H1 (cell line): ENCODE measurements at regions not wholly inside any gene's neighbourhood (a gene's known extent, or its start where the extent isn't known, plus 50 kb on each side); places are given as distances from the start of the nearest gene placed in this dataset.

ENCODE experiments used
- CTCF ChIA-PET: fragments of 300-600 bp; sonication (Branson Sonifier 250); formaldehyde crosslinking; loops from one replicate; lab custom pipeline; 2021; ENCODE audit not compliant: partially characterized antibody; lab: Charles Lee
- POLR2A ChIA-PET: fragments of 300-600 bp; sonication (Branson Sonifier 250); formaldehyde crosslinking; loops from one replicate; lab custom pipeline; 2021; ENCODE audit warnings: inconsistent platforms; ENCODE audit not compliant: partially characterized antibody; lab: Charles Lee
- DNase-seq, 2 experiments: peaks; one replicate each; pipeline versions ENCODE4 v3.0.0 to v3.0.0-alpha.2; 2010 to 2022; ENCODE audit warnings: low spot score in 2 of 2, low read depth in 1 of 2, mixed read lengths in 1 of 2
- FAIRE-seq: peaks from 2 replicates; lab custom pipeline; 2011; peaks lifted over from hg19 to GRCh38; lab: Jason Lieb, UNC
- H2AFZ ChIP-seq: 2 replicates; pipeline ENCODE4 v1.8.1; 2012; ENCODE audit warnings: low read length, inconsistent platforms
- H2AK5ac ChIP-seq: 2 replicates; pipeline ENCODE4 v1.6.1; 2013; ENCODE audit warnings: low read depth, low read length
- H2BK120ac ChIP-seq: replicated peaks from 2 replicates; pipeline ENCODE3; 2013; ENCODE audit warnings: low read depth, low read length, inconsistent platforms
- H2BK12ac ChIP-seq: 2 replicates; pipeline ENCODE4 v1.6.1; 2013; ENCODE audit warnings: low read depth, low read length
- H2BK15ac ChIP-seq: 2 replicates; pipeline ENCODE4 v1.6.1; 2013; ENCODE audit warnings: low read length
- H2BK20ac ChIP-seq: 2 replicates; pipeline ENCODE4 v1.6.1; 2013; ENCODE audit warnings: low read length
- H2BK5ac ChIP-seq: 2 replicates; pipeline ENCODE4 v1.6.1; 2013; ENCODE audit warnings: low read depth, low read length
- H3K14ac ChIP-seq: 2 replicates; pipeline ENCODE4 v1.6.1; 2013; ENCODE audit warnings: inconsistent platforms; ENCODE audit not compliant: insufficient read length
- H3K18ac ChIP-seq: 2 replicates; pipeline ENCODE4 v1.6.1; 2013; ENCODE audit warnings: low read length; ENCODE audit errors: extremely low read depth
- H3K23ac ChIP-seq: 2 replicates; pipeline ENCODE4 v1.6.1; 2013; ENCODE audit warnings: inconsistent platforms; ENCODE audit not compliant: insufficient read length
- H3K23me2 ChIP-seq: 2 replicates; pipeline ENCODE4 v1.6.1; 2013; ENCODE audit warnings: low read depth, low read length
- H3K27ac ChIP-seq: 2 replicates; pipeline ENCODE4 v1.6.1; 2011; ENCODE audit warnings: low read depth, low read length, inconsistent platforms
- H3K27me3 ChIP-seq, 4 experiments: replicated peaks in 1 of 4; 1 replicate in 1 of 4; 2 replicates in 3 of 4; pipeline versions ENCODE4 v1.6.1 to v1.8.1; 2011 to 2013; ENCODE audit warnings: low read length in 3 of 4, mild to moderate bottlenecking in 3 of 4, inconsistent platforms in 2 of 4, mixed read lengths in 2 of 4, moderate library complexity in 1 of 4; ENCODE audit not compliant: control insufficient read depth in 3 of 4, insufficient read depth in 3 of 4; ENCODE audit errors: extremely low read depth in 1 of 4
- H3K36me3 ChIP-seq, 4 experiments: 2 replicates each; pipeline versions ENCODE4 v1.6.1 to v1.8.1; 2011 to 2013; ENCODE audit warnings: mild to moderate bottlenecking in 4 of 4, low read length in 3 of 4, moderate library complexity in 2 of 4, control low read depth in 1 of 4, inconsistent platforms in 1 of 4; ENCODE audit not compliant: insufficient read depth in 4 of 4, control insufficient read depth in 2 of 4
- H3K4ac ChIP-seq: replicated peaks from 2 replicates; pipeline ENCODE3; 2013; ENCODE audit warnings: low read length, low read depth, mixed read lengths, inconsistent platforms; ENCODE audit not compliant: insufficient read length
- H3K4me1 ChIP-seq, 4 experiments: replicated peaks in 1 of 4; 1 replicate in 1 of 4; 2 replicates in 3 of 4; pipeline versions ENCODE4 v1.6.1 to v1.8.1; 2011 to 2013; ENCODE audit warnings: low read length in 3 of 4, inconsistent platforms in 2 of 4, mixed read lengths in 1 of 4; ENCODE audit not compliant: insufficient read depth in 4 of 4, control insufficient read depth in 3 of 4
- H3K4me2 ChIP-seq, 2 experiments: 2 replicates each; pipeline versions ENCODE4 v1.6.1 to v1.8.1; 2011 to 2013; ENCODE audit warnings: low read depth in 2 of 2, low read length in 2 of 2, control low read depth in 1 of 2, inconsistent platforms in 1 of 2, mild to moderate bottlenecking in 1 of 2; ENCODE audit not compliant: insufficient read depth in 1 of 2
- H3K4me3 ChIP-seq, 4 experiments: fragments of 200-600, 300-600 bp in 1 of 4; sonication (generic), shearing (Covaris generic), sonication (Bioruptor Twin) in 1 of 4; 2 replicates each; pipeline versions ENCODE4 v1.5.1 to v1.8.1; 2011 to 2016; ENCODE audit warnings: low read length in 4 of 4, low read depth in 3 of 4, control low read depth in 2 of 4, inconsistent platforms in 2 of 4, mild to moderate bottlenecking in 2 of 4, mixed read lengths in 1 of 4, moderate library complexity in 1 of 4; ENCODE audit not compliant: insufficient read depth in 2 of 4; ENCODE audit errors: extremely low read depth in 1 of 4
- H3K56ac ChIP-seq: replicated peaks from 2 replicates; pipeline ENCODE3; 2013; ENCODE audit warnings: low read depth, mild to moderate bottlenecking, mixed read lengths, low read length, inconsistent platforms; ENCODE audit not compliant: insufficient read length
- H3K79me1 ChIP-seq: 2 replicates; pipeline ENCODE4 v1.6.1; 2013; ENCODE audit warnings: low read depth, low read length, control low read depth
- H3K79me2 ChIP-seq, 2 experiments: 2 replicates each; pipeline versions ENCODE4 v1.6.1 to v1.8.1; 2012 to 2013; ENCODE audit warnings: low read length in 2 of 2, mild to moderate bottlenecking in 2 of 2, inconsistent platforms in 1 of 2; ENCODE audit not compliant: insufficient read depth in 2 of 2, control insufficient read depth in 1 of 2
- H3K9ac ChIP-seq, 4 experiments: replicated peaks in 1 of 4; 1 replicate in 1 of 4; 2 replicates in 3 of 4; pipeline versions ENCODE4 v1.6.1 to v1.8.1; 2011 to 2013; ENCODE audit warnings: low read depth in 3 of 4, low read length in 3 of 4, control low read depth in 2 of 4, mild to moderate bottlenecking in 2 of 4, moderate library complexity in 2 of 4, inconsistent platforms in 1 of 4; ENCODE audit errors: extremely low read depth in 1 of 4
- H3K9me3 ChIP-seq, 2 experiments: 2 replicates each; pipeline versions ENCODE4 v1.6.1 to v1.8.1; 2012 to 2013; ENCODE audit warnings: mild to moderate bottlenecking in 2 of 2, moderate library complexity in 2 of 2, control low read depth in 1 of 2, inconsistent platforms in 1 of 2, low read depth in 1 of 2, low read length in 1 of 2, mixed read lengths in 1 of 2; ENCODE audit not compliant: insufficient read depth in 2 of 2
- H4K20me1 ChIP-seq, 2 experiments: replicated peaks in 1 of 2; 2 replicates each; pipeline versions ENCODE3 to v1.8.1; 2011 to 2013; ENCODE audit warnings: inconsistent platforms in 2 of 2, low read length in 2 of 2, mild to moderate bottlenecking in 1 of 2; ENCODE audit not compliant: insufficient read depth in 2 of 2, control insufficient read depth in 1 of 2
- H4K5ac ChIP-seq: 2 replicates; pipeline ENCODE4 v1.6.1; 2013; ENCODE audit warnings: low read length, low read depth, mixed read lengths, inconsistent platforms; ENCODE audit not compliant: insufficient read length
- H4K8ac ChIP-seq: 2 replicates; pipeline ENCODE4 v1.8.0; 2013; ENCODE audit warnings: mild to moderate bottlenecking, moderate library complexity, low read length, inconsistent platforms; ENCODE audit not compliant: insufficient read depth; ENCODE audit errors: extremely low read depth
- H4K91ac ChIP-seq: replicated peaks from 2 replicates; pipeline ENCODE3; 2013; ENCODE audit warnings: low read length, mixed read lengths, inconsistent platforms; ENCODE audit not compliant: insufficient read length
- GABPA ChIP-seq: IDR thresholded peaks from 2 replicates; pipeline ENCODE4 v1.6.1; 2011; ENCODE audit warnings: mild to moderate bottlenecking, low read length, moderate library complexity, borderline replicate concordance; ENCODE audit not compliant: insufficient read depth
- HDAC6 ChIP-seq: IDR thresholded peaks from one replicate; pipeline ENCODE4 v1.7.1; 2012; ENCODE audit warnings: low read depth, mild to moderate bottlenecking, inconsistent platforms, low read length, moderate library complexity
- SIN3A ChIP-seq, 2 experiments: IDR thresholded peaks in 1 of 2; conservative IDR thresholded peaks in 1 of 2; 2 replicates each; pipeline ENCODE4 v1.6.1; 2011 to 2012; ENCODE audit warnings: low read length in 2 of 2, improper control_type of control experiment in 1 of 2, low read depth in 1 of 2, mild to moderate bottlenecking in 1 of 2
- USF2 ChIP-seq: IDR thresholded peaks from 2 replicates; pipeline ENCODE4 v1.6.1; 2011; ENCODE audit warnings: low read length, improper control_type of control experiment
- WGBS, 2 experiments: shearing (Covaris generic) in 1 of 2; methylation state at CpG; one replicate each; pipeline versions ENCODE4 v1.1.6 to v1.1.7; 2013 to 2015; ENCODE audit warnings: low lambda C conversion rate in 2 of 2, mixed read lengths in 2 of 2, inconsistent platforms in 1 of 2, low coverage in 1 of 2, missing lambda C conversion rate in 1 of 2; ENCODE audit not compliant: insufficient replicate concordance in 2 of 2, insufficient coverage in 1 of 2, insufficient read length in 1 of 2; ENCODE audit errors: extremely low coverage in 1 of 2, missing lambda C conversion rate in 1 of 2; 5-methylcytosine and 5-hydroxymethylcytosine counted together

GRCh38 chr1:115467790-115468189, 129.7 kb upstream of the NGF start:
- FAIRE-seq (no peak), DNase-seq (no peak)
- Histone ChIP-seq H3K4ac (no peak overlapping the region), H3K27me3 (no peaks in the 10 kb centered on the region), H3K18ac (no peak overlapping the region), H2BK5ac (no peak overlapping the region), H3K56ac (no peak overlapping the region), H4K8ac (no peak overlapping the region), H3K4me1 (no peaks in the 10 kb centered on the region), H3K23me2 (no peaks in the 10 kb centered on the region), H4K91ac (no peak overlapping the region), H3K14ac (no peak overlapping the region), H2BK20ac (no peak overlapping the region), H3K27ac (no peak overlapping the region), H3K9ac (no peak overlapping the region), H2BK15ac (no peak overlapping the region), H3K79me2 (no peaks in the 10 kb centered on the region), H4K20me1 (no peaks in the 10 kb centered on the region), H2AFZ (no peak overlapping the region; the same call in 1 of the 2 replicates), H3K4me2 (no peak overlapping the region), H3K36me3 (no peaks in the 10 kb centered on the region), H4K5ac (no peak overlapping the region), H3K4me3 (no peak overlapping the region), H2AK5ac (no peak overlapping the region), H3K23ac (no peak overlapping the region), H2BK12ac (no peak overlapping the region; the same call in 1 of the 2 replicates), H2BK120ac (no peak overlapping the region), H3K9me3 (no peaks in the 10 kb centered on the region), H3K79me1 (no peaks in the 10 kb centered on the region)
- ChIA-PET CTCF (interaction anchor here (0.6 to 7.2 kb wide), 8 partner anchors 10 to 1246 kb away, joined by 3 to 123 read pairs (median 16); no protein-coding TSS in a partner anchor), POLR2A (no interaction called here)
- TF ChIP-seq HDAC6 (no peak), GABPA (no peak), USF2 (no peak), SIN3A (conservative IDR thresholded peaks at IDR 0.05 in 1 of 2, IDR thresholded peaks at IDR 0.05 in 1 of 2; ENCODE audit: low read depth in 1 of 2, low read length in 2 of 2) (no peak)
- 87% methylated on average over 3 of the region's 3 CpGs; no CpG with 5 or more reads in 1 of the 2 experiments for WGBS, 2 experiments
